A549 (cell line): ENCODE measurements at regions not wholly inside any gene's neighbourhood (a gene's known extent, or its start where the extent isn't known, plus 50 kb on each side); places are given as distances from the start of the nearest gene placed in this dataset.

Source experiments
- ATAC-seq, 2 experiments: fragments of 200-7000 bp in 1 of 2; fragments of >200 bp in 1 of 2; cut with Nextera tagmentation in 1 of 2; cut with Tn5 transposase in 1 of 2; 3 replicates each; pipeline versions ENCODE4 v1.8.0 to v1.9.1; 2018 to 2020; ENCODE audit warnings: mild to moderate bottlenecking in 1 of 2, moderate library complexity in 1 of 2
- CTCF ChIA-PET: fragments of 300-600 bp; sonication (Branson Sonifier 250); formaldehyde crosslinking; extraction: SDS; loops from one replicate; lab custom pipeline; 2021; ENCODE audit warnings: antibody characterized with exemption, inconsistent platforms; lab: Yijun Ruan, JAX
- POLR2A ChIA-PET: fragments of 350-600 bp; formaldehyde crosslinking; extraction: SDS; loops from one replicate; lab custom pipeline; 2021; ENCODE audit warnings: antibody characterized with exemption, inconsistent platforms; lab: Yijun Ruan, JAX
- DNase-seq, 2 experiments: peaks; one replicate each; pipeline versions ENCODE4 v3.0.0 to v3.0.0-alpha.2; 2011 to 2016; ENCODE audit warnings: low read depth in 1 of 2, low spot score in 1 of 2
- FAIRE-seq: peaks from 2 replicates; lab custom pipeline; 2011; peaks lifted over from hg19 to GRCh38; lab: Jason Lieb, UNC
- H3K27ac ChIP-seq, 2 experiments: fragments of >200 bp; sonication (Bioruptor Twin); formaldehyde crosslinking; 3 replicates each; pipeline ENCODE4 v1.5.1; 2016 to 2017
- H3K4me1 ChIP-seq: fragments of >200 bp; sonication (Bioruptor Twin); formaldehyde crosslinking; 3 replicates; pipeline ENCODE4 v1.6.1; 2016
- H3K4me2 ChIP-seq: fragments of >200 bp; sonication (Bioruptor Twin); formaldehyde crosslinking; 3 replicates; pipeline ENCODE4 v1.6.1; 2016
- H3K4me3 ChIP-seq: fragments of >200 bp; sonication (Bioruptor Twin); formaldehyde crosslinking; 3 replicates; pipeline ENCODE4 v1.5.1; 2016
- H3K9me3 ChIP-seq: fragments of >200 bp; sonication (Bioruptor Twin); formaldehyde crosslinking; 3 replicates; pipeline ENCODE4 v1.6.1; 2016
- BHLHE40 ChIP-seq: IDR thresholded peaks from 2 replicates; pipeline ENCODE4 v1.6.1; 2012; ENCODE audit warnings: low read depth, low read length, inconsistent platforms
- CBX2 ChIP-seq: fragments of 200-600 bp; sonication (generic); IDR thresholded peaks from 2 replicates; pipeline ENCODE4 v1.6.1; 2016; ENCODE audit warnings: low read depth, mild to moderate bottlenecking, borderline replicate concordance
- CBX8 ChIP-seq: fragments of 200-600 bp; sonication (generic); IDR thresholded peaks from 2 replicates; pipeline ENCODE4 v1.6.1; 2016
- CHD2 ChIP-seq: fragments of 150-350 bp; IDR thresholded peaks from 2 replicates; pipeline ENCODE4 v1.6.1; 2014; ENCODE audit warnings: low read length; ENCODE audit not compliant: partially characterized antibody
- FOSB ChIP-seq: fragments of 250-450 bp; sonication (Bioruptor Pico); IDR thresholded peaks from 2 replicates; pipeline ENCODE4 v1.5.0; 2020; ENCODE audit warnings: mild to moderate bottlenecking, moderate library complexity
- GATA3 ChIP-seq: IDR thresholded peaks from 2 replicates; pipeline ENCODE4 v1.6.1; 2012; ENCODE audit warnings: borderline replicate concordance
- HEYL ChIP-seq: fragments of 250-450 bp; sonication (Bioruptor Pico); IDR thresholded peaks from 2 replicates; pipeline ENCODE4 v1.8.0; 2021; ENCODE audit warnings: mild to moderate bottlenecking, moderate library complexity
- HOXA7 ChIP-seq: fragments of 250-450 bp; sonication (Bioruptor Pico); IDR thresholded peaks from 2 replicates; pipeline ENCODE4 v1.5.0; 2020; ENCODE audit warnings: mild to moderate bottlenecking, moderate library complexity
- JUNB ChIP-seq: fragments of >200 bp; sonication (Bioruptor Twin); formaldehyde crosslinking; IDR thresholded peaks from 2 replicates; pipeline ENCODE4 v1.6.1; 2016
- KDM1A ChIP-seq: fragments of 200-600 bp; sonication (generic); IDR thresholded peaks from 2 replicates; pipeline ENCODE4 v1.6.1; 2016; ENCODE audit warnings: low read depth, mild to moderate bottlenecking
- MAZ ChIP-seq: fragments of 150-350 bp; IDR thresholded peaks from 2 replicates; pipeline ENCODE4 v1.6.1; 2014; ENCODE audit warnings: antibody characterized with exemption, low read depth, low read length, borderline replicate concordance
- NFE2L2 ChIP-seq: fragments of 150-350 bp; conservative IDR thresholded peaks from 2 replicates; pipeline ENCODE4 v1.6.1; 2014; ENCODE audit warnings: low read length
- NPAS2 ChIP-seq: fragments of 250-450 bp; sonication (Bioruptor Pico); IDR thresholded peaks from 2 replicates; pipeline ENCODE4 v1.8.0; 2022; ENCODE audit warnings: mild to moderate bottlenecking, moderate library complexity, borderline replicate concordance
- POLR2AphosphoS2 ChIP-seq: conservative IDR thresholded peaks from 2 replicates; pipeline ENCODE4 v1.6.1; 2012; ENCODE audit warnings: low read length, improper control_type of control experiment, inconsistent platforms
- RNF2 ChIP-seq: fragments of 200-600 bp; sonication (generic); IDR thresholded peaks from 2 replicates; pipeline ENCODE4 v1.6.1; 2016; ENCODE audit warnings: low read depth, mild to moderate bottlenecking, antibody characterized with exemption, moderate library complexity, borderline replicate concordance
- SMC3 ChIP-seq: fragments of >200 bp; sonication (Bioruptor Twin); formaldehyde crosslinking; IDR thresholded peaks from 3 replicates; pipeline ENCODE4 v1.6.1; 2018; ENCODE audit warnings: inconsistent platforms
- TFCP2L1 ChIP-seq: fragments of 250-450 bp; sonication (Bioruptor Pico); IDR thresholded peaks from 2 replicates; pipeline ENCODE4 v1.5.0; 2021; ENCODE audit warnings: mild to moderate bottlenecking
- ZC3H11A ChIP-seq: fragments of 450-650 bp; IDR thresholded peaks from 2 replicates; pipeline ENCODE4 v1.6.1; 2014; ENCODE audit warnings: antibody characterized with exemption, mild to moderate bottlenecking
- ZFP36 ChIP-seq: fragments of 450-650 bp; IDR thresholded peaks from 2 replicates; pipeline ENCODE4 v1.6.1; 2014; ENCODE audit warnings: borderline replicate concordance; ENCODE audit not compliant: partially characterized antibody
- ZNF302 ChIP-seq: fragments of 250-450 bp; sonication (Bioruptor Pico); IDR thresholded peaks from 2 replicates; pipeline ENCODE4 v1.9.0; 2021; ENCODE audit warnings: inconsistent platforms, mild to moderate bottlenecking, moderate library complexity
- WGBS: methylation state at CpG from one replicate; pipeline ENCODE4 v1.1.6; 2017; ENCODE audit errors: missing lambda C conversion rate; 5-methylcytosine and 5-hydroxymethylcytosine counted together
- TF ChIP-seq, protein P1 (sequence below): fragments of 250-450 bp; sonication (Bioruptor Pico); IDR thresholded peaks from 2 replicates; pipeline ENCODE4 v1.5.0; 2021; ENCODE audit warnings: mild to moderate bottlenecking, moderate library complexity, borderline replicate concordance
- TF ChIP-seq, protein P2 (sequence below): IDR thresholded peaks from 2 replicates; pipeline ENCODE4 v1.6.1; 2012; ENCODE audit warnings: low read depth, borderline replicate concordance

GRCh38 chr6:108762394-108762793 lies 85.8 kb upstream of the ARMC2 start:
- Histone ChIP-seq H3K4me3 (no peak overlapping the region), H3K4me1 (no peaks in the 10 kb centered on the region), H3K4me2 (no peak overlapping the region)
- 0% methylated on average over 1 of the region's 1 CpG for WGBS
- CTCF ChIA-PET = no interaction called here
- TF ChIP-seq BHLHE40 (no peak), FOSB (CRISPR knock-in tag) (no peak), GATA3 (no peak), CHD2 (no peak), CBX2 (no peak), ZNF302 (no peak), MAZ (no peak), JUNB (no peak), HEYL (CRISPR knock-in tag) (no peak)
- TF ChIP-seq, all 56 proteins: peak for 0
- no peak overlapping the region for H3K27ac ChIP-seq
- no peak for FAIRE-seq
- POLR2A ChIA-PET = interaction anchor here (1.1 kb wide), 1 partner anchor 202 kb away, joined by 3 read pairs; the partner anchor contains the start of gene FOXO3
- ATAC-seq = no peak
- DNase-seq = no peak
- no peaks in the 10 kb centered on the region for H3K9me3 ChIP-seq

DNA sequence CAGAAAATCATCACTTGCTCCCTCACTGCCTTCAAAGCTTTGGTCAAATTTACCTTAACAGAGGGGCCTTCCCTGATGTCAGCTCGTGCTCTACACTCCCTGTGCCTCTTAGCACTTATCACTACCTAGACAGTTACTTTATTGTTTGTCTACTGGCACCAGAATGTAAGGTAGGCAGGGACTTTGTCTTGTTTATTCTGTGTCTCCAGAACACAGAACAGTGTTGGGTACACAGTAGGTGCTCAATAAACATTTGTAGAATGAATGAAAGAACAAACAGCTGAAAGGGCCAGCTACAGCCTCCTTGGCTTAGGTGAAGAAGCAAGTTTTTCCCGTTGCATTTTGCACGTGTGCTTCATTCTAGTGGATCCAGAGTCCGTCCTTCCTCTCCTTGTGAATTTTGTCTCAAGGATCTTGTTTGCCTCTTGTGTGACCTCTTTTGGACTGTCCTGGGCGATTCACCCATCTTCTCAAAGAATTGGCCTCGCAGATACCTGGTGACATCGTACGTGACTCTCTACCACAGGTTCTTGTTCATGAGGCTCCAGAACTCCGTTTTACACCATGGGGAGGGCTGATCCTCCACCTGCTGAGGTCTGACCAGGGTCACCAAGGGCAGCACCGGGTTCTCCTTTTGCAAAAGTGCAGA lies 84.2 kb upstream of the ARMC2 start:
- ChIA-PET POLR2A (no interaction called here), CTCF (no interaction called here)
- H3K9me3 ChIP-seq = no peaks in the 10 kb centered on the region
- no peak overlapping the region for H3K4me2 ChIP-seq
- H3K4me1 ChIP-seq = no peaks in the 10 kb centered on the region
- H3K4me3 ChIP-seq = no peak overlapping the region
- 33% methylated on average over 9 of the region's 10 CpGs for WGBS
- FAIRE-seq = no peak
- TF ChIP-seq, protein P1, sequence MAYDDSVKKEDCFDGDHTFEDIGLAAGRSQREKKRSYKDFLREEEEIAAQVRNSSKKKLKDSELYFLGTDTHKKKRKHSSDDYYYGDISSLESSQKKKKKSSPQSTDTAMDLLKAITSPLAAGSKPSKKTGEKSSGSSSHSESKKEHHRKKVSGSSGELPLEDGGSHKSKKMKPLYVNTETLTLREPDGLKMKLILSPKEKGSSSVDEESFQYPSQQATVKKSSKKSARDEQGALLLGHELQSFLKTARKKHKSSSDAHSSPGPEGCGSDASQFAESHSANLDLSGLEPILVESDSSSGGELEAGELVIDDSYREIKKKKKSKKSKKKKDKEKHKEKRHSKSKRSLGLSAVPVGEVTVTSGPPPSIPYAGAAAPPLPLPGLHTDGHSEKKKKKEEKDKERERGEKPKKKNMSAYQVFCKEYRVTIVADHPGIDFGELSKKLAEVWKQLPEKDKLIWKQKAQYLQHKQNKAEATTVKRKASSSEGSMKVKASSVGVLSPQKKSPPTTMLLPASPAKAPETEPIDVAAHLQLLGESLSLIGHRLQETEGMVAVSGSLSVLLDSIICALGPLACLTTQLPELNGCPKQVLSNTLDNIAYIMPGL (CRISPR knock-in tag) = no peak
- ATAC-seq = no peak
- H3K27ac ChIP-seq = no peak overlapping the region
- no peak for DNase-seq

GRCh38 chr6:108764580-108764950 lies 83.7 kb upstream of the ARMC2 start:
- Histone ChIP-seq H3K4me2 (no peak overlapping the region), H3K27ac (no peak overlapping the region), H3K9me3 (no peaks in the 10 kb centered on the region), H3K4me1 (no peaks in the 10 kb centered on the region), H3K4me3 (no peak overlapping the region)
- CTCF ChIA-PET = no interaction called here
- POLR2A ChIA-PET = no interaction called here
- FAIRE-seq = no peak
- TF ChIP-seq ZC3H11A (no peak), MAZ (no peak), HOXA7 (no peak), NPAS2 (no peak), RNF2 (no peak), SMC3 (no peak), NFE2L2 (no peak), KDM1A (no peak), CBX8 (no peak), TFCP2L1 (CRISPR knock-in tag) (no peak), POLR2AphosphoS2 (no peak), ZFP36 (no peak)
- TF ChIP-seq, protein P2, sequence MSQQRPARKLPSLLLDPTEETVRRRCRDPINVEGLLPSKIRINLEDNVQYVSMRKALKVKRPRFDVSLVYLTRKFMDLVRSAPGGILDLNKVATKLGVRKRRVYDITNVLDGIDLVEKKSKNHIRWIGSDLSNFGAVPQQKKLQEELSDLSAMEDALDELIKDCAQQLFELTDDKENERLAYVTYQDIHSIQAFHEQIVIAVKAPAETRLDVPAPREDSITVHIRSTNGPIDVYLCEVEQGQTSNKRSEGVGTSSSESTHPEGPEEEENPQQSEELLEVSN = no peak
- TF ChIP-seq, protein P1 (CRISPR knock-in tag) = no peak
- no peak for DNase-seq
- WGBS = 100% methylated on average over 1 of the region's 1 CpG
- ATAC-seq = no peak
